GM12892 (cell line): ENCODE measurements at regions not wholly inside any gene's neighbourhood (a gene's known extent, or its start where the extent isn't known, plus 50 kb on each side); places are given as distances from the start of the nearest gene placed in this dataset.
"Not testable (repeated sequence)": the region's sequence is repeated elsewhere in the genome, so short reads cannot be mapped to it uniquely, and the experiment has no call there.

Experiments
- POLR2A ChIP-seq: IDR thresholded peaks from 2 replicates; pipeline ENCODE4 v1.6.1; 2011; ENCODE audit warnings: low read depth, low read length, control low read depth
- POLR2AphosphoS5 ChIP-seq: IDR thresholded peaks from 2 replicates; pipeline ENCODE4 v1.6.1; 2011; ENCODE audit warnings: low read depth, low read length, control low read depth
- TAF1 ChIP-seq: IDR thresholded peaks from 2 replicates; pipeline ENCODE4 v1.6.1; 2011; ENCODE audit warnings: low read depth, mild to moderate bottlenecking, control low read depth, low read length, borderline replicate concordance

DNA sequence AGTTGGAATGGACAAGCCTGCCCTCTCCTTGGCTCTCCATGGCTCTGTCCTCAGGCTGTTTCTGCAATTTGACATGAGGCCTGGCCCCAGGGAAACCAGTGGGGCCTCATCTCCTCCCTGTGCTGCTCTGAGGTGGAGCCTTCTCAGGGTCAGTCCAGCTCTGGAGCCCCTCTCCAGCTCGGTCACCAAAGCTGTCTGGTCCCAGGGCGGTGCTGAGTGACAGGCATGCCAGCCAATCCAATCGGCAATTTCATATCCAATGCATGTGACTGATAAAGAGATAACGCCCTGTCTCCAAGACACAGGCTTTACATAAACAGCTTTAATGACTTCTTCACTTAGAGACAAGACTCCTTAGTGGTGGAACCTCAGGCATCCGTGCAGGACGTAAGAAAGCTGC is 1379.2 kb downstream of the CDH12 start:
- not testable (repeated sequence) for TF ChIP-seq POLR2A, TAF1, POLR2AphosphoS5
